ENCODE measurements at regions not wholly inside any gene's neighbourhood (a gene's known extent, or its start where the extent isn't known, plus 50 kb on each side); places are given as distances from the start of the nearest gene placed in this dataset.

GRCh38 chr11:92803391-92803790 lies 166.1 kb upstream of the MTNR1B start:
- no peak for TF ChIP-seq CTCF (IDR thresholded peaks at IDR 0.05)
- no peak for TF ChIP-seq ZFX (IDR thresholded peaks at IDR 0.05; ENCODE audit: borderline replicate concordance)
